Adipocyte (in vitro differentiated cells): ENCODE measurements at regions not wholly inside any gene's neighbourhood (a gene's known extent, or its start where the extent isn't known, plus 50 kb on each side); places are given as distances from the start of the nearest gene placed in this dataset.

Experiments
- DNase-seq: peaks from one replicate; pipeline ENCODE4 v3.0.0-alpha.2; 2015; ENCODE audit warnings: low read depth
- H3K27me3 ChIP-seq: replicated peaks from 2 replicates; pipeline ENCODE4 v1.7.0; 2013; ENCODE audit warnings: mild to moderate bottlenecking, low read length, moderate library complexity; ENCODE audit not compliant: control insufficient read depth, insufficient read depth
- H3K36me3 ChIP-seq: 2 replicates; pipeline ENCODE4 v1.7.0; 2013; ENCODE audit warnings: low read length, mild to moderate bottlenecking, moderate library complexity; ENCODE audit not compliant: control insufficient read depth, insufficient read depth, severe bottlenecking
- H3K4me1 ChIP-seq: 2 replicates; pipeline ENCODE4 v1.7.0; 2013; ENCODE audit warnings: mild to moderate bottlenecking, low read length, moderate library complexity; ENCODE audit not compliant: control insufficient read depth, insufficient read depth
- H3K4me3 ChIP-seq: 2 replicates; pipeline ENCODE4 v1.7.0; 2013; ENCODE audit warnings: mild to moderate bottlenecking, low read length, moderate library complexity
- H3K9ac ChIP-seq: 2 replicates; pipeline ENCODE4 v1.7.0; 2013; ENCODE audit warnings: mild to moderate bottlenecking, low read length, moderate library complexity
- H3K9me3 ChIP-seq: 2 replicates; pipeline ENCODE4 v1.7.0; 2013; ENCODE audit warnings: mild to moderate bottlenecking, low read length, moderate library complexity; ENCODE audit not compliant: control insufficient read depth

DNA sequence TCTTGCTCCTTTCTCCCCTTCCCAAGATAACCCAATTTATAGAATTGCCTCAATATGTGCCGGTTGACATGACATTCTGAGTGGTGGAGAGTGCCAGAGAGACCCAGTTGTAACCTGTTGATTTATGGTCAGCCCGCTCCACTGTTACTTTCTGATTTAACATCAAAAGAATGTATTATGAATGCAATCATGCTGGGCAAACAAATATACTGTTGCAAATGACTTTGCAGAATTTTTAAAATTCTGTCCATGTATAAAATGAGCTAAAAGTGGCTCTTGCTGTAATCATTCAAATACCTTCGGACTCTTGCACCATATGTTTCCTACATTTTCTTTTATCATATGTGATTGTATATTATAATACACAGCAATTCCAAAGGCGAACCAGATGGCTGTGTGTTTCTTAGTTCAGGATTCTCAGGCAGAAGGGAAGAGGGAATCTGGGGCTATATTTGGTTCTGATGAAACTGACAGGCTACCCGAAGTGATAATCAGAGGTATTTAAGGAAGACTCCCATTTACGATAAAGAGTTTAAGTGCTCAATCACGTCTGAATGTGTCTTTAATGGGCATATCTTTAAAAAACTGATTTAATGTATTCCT is 131.7 kb downstream of the CLCN4 start:
- H3K4me3 ChIP-seq = no peak overlapping the region
- no peak overlapping the region for H3K9ac ChIP-seq
- H3K36me3 ChIP-seq = no peaks in the 10 kb centered on the region
- H3K4me1 ChIP-seq = peaks cover 10% of the 10 kb centered on the region
- peaks cover 9% of the 10 kb centered on the region for H3K9me3 ChIP-seq
- peak; percentile 50 for DNase-seq
- peaks cover 4% of the 10 kb centered on the region for H3K27me3 ChIP-seq

DNA sequence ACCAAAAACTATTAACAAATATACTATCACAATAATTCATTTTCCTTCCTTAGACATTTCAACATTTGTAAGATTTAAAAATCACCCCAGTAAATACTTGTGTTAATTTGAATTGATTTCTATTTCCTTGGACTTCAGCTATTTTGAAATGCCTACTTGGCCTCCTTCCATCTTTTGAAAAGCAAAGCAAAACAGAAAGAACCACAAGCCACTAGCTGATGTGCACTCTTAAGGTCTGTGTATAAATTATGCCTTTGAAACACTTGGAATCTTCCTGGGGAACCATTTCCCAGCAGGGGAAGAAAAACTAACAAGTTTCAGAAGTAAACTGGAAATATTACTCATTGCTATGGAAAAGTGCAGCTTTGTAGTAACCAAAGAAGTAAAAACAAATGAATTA is 139.8 kb downstream of the CLCN4 start:
- H3K9me3 ChIP-seq = peaks cover 18% of the 10 kb centered on the region
- peak; percentile 63 for DNase-seq

DNA sequence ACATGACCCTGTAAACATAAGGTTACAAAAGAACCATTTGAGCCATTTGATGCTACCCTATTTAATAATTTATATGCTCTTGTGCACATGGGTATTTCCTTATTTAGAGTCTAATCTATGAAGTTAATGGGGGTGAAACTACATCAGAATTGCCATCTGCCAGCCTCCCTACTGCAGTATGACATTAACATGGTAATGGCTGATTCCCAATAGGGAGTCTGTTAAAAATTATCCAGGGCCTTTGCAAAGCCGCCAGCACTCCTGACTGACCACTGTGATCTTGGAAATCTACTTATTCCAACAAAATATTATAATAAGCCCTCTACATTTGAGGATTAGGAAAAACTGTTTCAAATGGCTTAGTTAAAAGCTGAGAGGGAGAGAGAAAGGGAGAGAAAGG is 153.7 kb downstream of the CLCN4 start:
- no peak overlapping the region for H3K9ac ChIP-seq
- DNase-seq = no peak
- no peak overlapping the region for H3K4me3 ChIP-seq

More for the DNA sequence above, 139.8 kb downstream of the CLCN4 start:
- H3K4me1 ChIP-seq = peaks cover 14% of the 10 kb centered on the region
- H3K36me3 ChIP-seq = no peaks in the 10 kb centered on the region
- no peaks in the 10 kb centered on the region for H3K27me3 ChIP-seq
- peak overlapping the region; percentile 36 for H3K4me3 ChIP-seq
- peak overlapping the region; percentile 13 for H3K9ac ChIP-seq

DNA sequence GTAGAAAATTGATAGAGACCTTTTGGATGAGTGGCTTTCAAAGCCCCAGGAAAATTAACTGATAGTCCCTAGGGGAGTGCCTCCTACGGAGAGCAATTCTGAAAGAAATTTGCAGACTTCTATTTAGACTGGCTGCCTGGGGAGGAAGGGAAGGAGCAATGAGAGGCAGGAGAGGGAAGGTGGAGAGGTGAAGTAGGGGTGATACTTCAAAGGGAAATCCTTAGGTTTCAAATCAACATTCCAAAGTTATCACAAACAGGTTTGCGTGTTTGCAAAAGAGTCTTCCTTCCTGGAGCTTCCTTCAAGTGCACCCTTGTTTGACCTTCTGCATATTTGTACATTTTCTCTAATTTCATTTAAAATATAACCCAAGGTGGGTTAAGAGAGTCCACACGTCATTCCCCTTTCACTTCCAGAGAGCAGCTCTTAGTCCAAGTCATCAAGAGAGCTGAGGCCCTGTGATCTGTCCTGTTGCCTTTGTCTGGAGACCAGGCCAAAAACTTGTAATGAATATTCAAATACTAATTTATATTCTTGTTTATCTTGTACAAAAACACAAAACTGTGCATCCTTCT is 157.8 kb downstream of the CLCN4 start:
- Histone ChIP-seq H3K27me3 (peaks cover 9% of the 10 kb centered on the region), H3K4me3 (no peak overlapping the region), H3K9ac (no peak overlapping the region), H3K36me3 (no peaks in the 10 kb centered on the region), H3K4me1 (no peaks in the 10 kb centered on the region), H3K9me3 (no peaks in the 10 kb centered on the region)
- DNase-seq = no peak

More for the DNA sequence above, 153.7 kb downstream of the CLCN4 start:
- no peaks in the 10 kb centered on the region for H3K36me3 ChIP-seq
- H3K9me3 ChIP-seq = no peaks in the 10 kb centered on the region
- peaks cover 9% of the 10 kb centered on the region for H3K27me3 ChIP-seq
- no peaks in the 10 kb centered on the region for H3K4me1 ChIP-seq

GRCh38 chrX:10325611-10326010 is 168.8 kb downstream of the CLCN4 start:
- DNase-seq = peak; percentile 51
- Histone ChIP-seq H3K9me3 (no peaks in the 10 kb centered on the region), H3K4me3 (no peak overlapping the region), H3K36me3 (no peaks in the 10 kb centered on the region), H3K9ac (no peak overlapping the region), H3K4me1 (peaks cover 19% of the 10 kb centered on the region), H3K27me3 (peaks cover 17% of the 10 kb centered on the region)

DNA sequence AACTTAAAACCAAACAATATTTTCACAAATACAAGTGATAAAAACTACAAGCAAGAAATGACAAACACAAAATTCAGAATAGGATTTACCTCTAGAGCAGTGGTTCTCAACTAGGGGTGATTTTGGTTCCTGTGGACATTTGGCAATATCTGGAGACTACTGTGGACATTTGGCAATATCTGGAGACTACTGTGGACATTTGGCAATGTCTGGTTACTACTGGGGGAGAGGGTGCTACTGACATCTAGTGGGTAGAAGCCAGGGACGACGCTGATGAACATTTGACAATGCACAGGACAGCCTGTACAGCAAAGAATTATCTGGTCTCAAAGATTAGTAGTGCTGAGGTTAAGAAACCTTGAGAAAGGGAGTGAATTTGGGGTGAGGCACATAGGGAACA is 169.8 kb downstream of the CLCN4 start:
- H3K36me3 ChIP-seq = no peaks in the 10 kb centered on the region

GRCh38 chrX:10327651-10328050 is 170.9 kb downstream of the CLCN4 start:
- Histone ChIP-seq H3K9ac (no peak overlapping the region), H3K27me3 (peaks cover 22% of the 10 kb centered on the region), H3K4me3 (no peak overlapping the region), H3K4me1 (peaks cover 19% of the 10 kb centered on the region), H3K9me3 (no peaks in the 10 kb centered on the region), H3K36me3 (no peaks in the 10 kb centered on the region)
- no peak for DNase-seq

More for the DNA sequence above, 169.8 kb downstream of the CLCN4 start:
- peak; percentile 55 for DNase-seq
- Histone ChIP-seq H3K27me3 (peaks cover 22% of the 10 kb centered on the region), H3K4me1 (peaks cover 19% of the 10 kb centered on the region), H3K9me3 (no peaks in the 10 kb centered on the region), H3K4me3 (no peak overlapping the region), H3K9ac (no peak overlapping the region)

DNA sequence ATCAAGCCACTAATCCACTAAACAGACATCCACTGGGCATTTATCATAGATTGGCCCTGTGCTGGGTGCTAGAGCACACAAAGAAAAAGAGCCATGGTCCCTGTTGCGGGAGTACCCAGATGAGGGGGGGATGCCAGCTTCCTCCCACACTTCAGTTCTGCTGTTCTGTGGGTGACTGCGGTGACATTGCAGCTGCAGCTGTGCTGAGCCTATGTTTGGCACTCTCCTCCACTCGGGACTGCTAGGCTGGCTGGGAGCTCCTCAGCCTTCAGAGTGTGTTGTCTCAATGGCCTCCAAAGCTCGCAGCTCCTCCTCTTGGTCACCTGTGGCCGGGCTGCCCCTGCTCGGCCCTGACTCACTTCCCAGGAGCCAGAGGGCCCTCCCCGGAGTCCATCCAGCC is 173.2 kb downstream of the CLCN4 start:
- H3K9me3 ChIP-seq = no peaks in the 10 kb centered on the region
- no peak for DNase-seq
- H3K27me3 ChIP-seq = peaks cover 22% of the 10 kb centered on the region
- no peak overlapping the region for H3K9ac ChIP-seq
- no peaks in the 10 kb centered on the region for H3K36me3 ChIP-seq
- H3K4me3 ChIP-seq = no peak overlapping the region
- H3K4me1 ChIP-seq = peaks cover 19% of the 10 kb centered on the region

DNA sequence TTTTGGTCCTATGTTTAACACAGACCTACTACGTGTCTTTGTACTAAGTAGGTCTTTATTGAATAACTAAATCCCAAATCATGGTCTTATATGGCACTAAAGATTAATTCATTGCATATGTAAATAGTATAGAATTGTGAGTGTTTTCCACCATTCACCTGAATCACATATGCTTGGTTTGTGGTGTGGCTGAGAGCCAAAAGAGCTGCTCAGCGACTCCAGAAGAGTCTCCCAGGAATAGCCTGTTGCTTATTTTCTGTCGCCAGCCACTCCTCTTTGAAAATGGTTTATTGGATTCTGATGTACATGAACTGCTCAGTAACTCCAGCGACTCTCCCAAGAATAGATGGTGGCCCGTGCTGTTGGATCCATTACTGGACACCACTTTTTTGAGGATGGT is 184.5 kb downstream of the CLCN4 start:
- Histone ChIP-seq H3K9me3 (no peaks in the 10 kb centered on the region), H3K27me3 (no peaks in the 10 kb centered on the region), H3K4me1 (no peaks in the 10 kb centered on the region), H3K36me3 (no peaks in the 10 kb centered on the region), H3K4me3 (no peak overlapping the region), H3K9ac (no peak overlapping the region)
- DNase-seq = no peak

DNA sequence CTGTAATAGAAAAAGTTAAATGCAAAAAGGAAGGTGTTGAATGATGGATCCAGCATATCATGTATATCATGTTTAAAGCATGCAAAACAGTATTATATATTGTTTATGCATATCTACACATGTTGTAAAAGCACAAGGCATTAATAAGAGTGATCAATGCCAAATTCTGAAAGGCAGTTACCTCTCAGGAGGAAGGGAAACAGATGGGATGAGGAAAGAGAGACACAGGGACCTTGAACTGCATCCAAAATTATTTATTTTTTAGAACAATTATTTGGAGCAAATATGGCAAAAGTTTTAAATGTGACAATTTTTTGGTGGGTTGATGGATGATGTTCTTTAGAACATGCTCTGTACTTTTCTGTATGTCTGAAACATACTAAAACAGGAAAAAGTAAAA is 193.4 kb downstream of the CLCN4 start:
- H3K4me3 ChIP-seq = no peak overlapping the region
- H3K27me3 ChIP-seq = no peaks in the 10 kb centered on the region
- peaks cover 4% of the 10 kb centered on the region for H3K9me3 ChIP-seq
- H3K36me3 ChIP-seq = no peaks in the 10 kb centered on the region
- no peak overlapping the region for H3K9ac ChIP-seq
- DNase-seq = no peak
- peaks cover 7% of the 10 kb centered on the region for H3K4me1 ChIP-seq

DNA sequence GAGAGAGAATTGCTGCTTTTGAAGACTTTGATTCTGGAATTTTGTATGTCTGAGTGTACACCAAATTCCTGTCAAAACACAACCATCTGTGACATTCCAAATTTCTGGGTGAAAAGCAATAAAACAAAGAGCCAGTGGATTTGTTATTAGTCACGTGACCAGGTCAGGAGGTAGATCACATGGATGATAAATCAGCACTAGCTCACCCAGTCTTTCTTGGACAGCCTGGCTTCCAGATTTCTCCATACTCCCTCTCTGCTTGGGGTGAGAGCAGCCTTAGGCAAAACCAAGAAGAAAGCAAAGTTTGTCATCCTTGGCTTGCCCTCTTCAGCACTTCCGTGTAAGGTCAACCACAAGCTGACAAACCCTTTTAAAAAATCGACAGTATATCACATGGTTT is 194.2 kb downstream of the CLCN4 start:
- Histone ChIP-seq H3K4me3 (no peak overlapping the region), H3K9ac (no peak overlapping the region), H3K9me3 (peaks cover 4% of the 10 kb centered on the region), H3K36me3 (no peaks in the 10 kb centered on the region), H3K4me1 (peaks cover 7% of the 10 kb centered on the region), H3K27me3 (no peaks in the 10 kb centered on the region)
- no peak for DNase-seq

DNA sequence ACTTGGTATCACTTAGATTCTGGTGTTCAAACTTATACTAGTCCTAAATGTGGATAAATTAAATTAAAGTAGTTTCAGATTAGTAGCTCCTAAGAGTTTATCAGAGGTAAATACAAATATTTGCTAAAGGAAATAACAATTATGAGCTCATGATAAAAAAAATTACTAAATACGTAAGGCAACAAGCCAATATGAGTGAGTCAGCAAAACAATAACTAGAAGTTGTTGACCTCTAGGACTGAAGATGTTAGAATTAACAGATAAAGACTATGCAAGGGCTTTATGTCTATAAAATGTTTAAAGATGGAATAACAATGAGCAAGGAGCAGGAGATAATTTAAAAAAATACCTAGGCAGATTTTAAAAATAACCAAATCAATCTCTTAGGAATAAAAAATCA is 195.8 kb downstream of the CLCN4 start:
- Histone ChIP-seq H3K36me3 (no peaks in the 10 kb centered on the region), H3K9ac (no peak overlapping the region), H3K4me1 (peaks cover 7% of the 10 kb centered on the region), H3K27me3 (no peaks in the 10 kb centered on the region), H3K4me3 (no peak overlapping the region), H3K9me3 (no peaks in the 10 kb centered on the region)
- DNase-seq = no peak
